Sigmoid colon (tissue), 6 donors: ENCODE measurements at regions not wholly inside any gene's neighbourhood (a gene's known extent, or its start where the extent isn't known, plus 50 kb on each side); places are given as distances from the start of the nearest gene placed in this dataset.

Experiments
- DNase-seq: peaks from one replicate; pipeline ENCODE4 v3.0.0-alpha.2; 2019
- H3K27ac ChIP-seq, 4 donors: fragments of 200-600 bp; sonication (generic); one replicate each; pipeline ENCODE4 v1.5.1; 2016 to 2019; ENCODE audit warnings: mild to moderate bottlenecking in 1 of 4
- H3K27me3 ChIP-seq, 3 donors: fragments of 200-600 bp; sonication (generic); one replicate each; pipeline ENCODE4 v1.5.1; 2019; ENCODE audit warnings: mild to moderate bottlenecking in 1 of 3
- H3K36me3 ChIP-seq, 4 donors: fragments of 200-600 bp; sonication (generic); one replicate each; pipeline ENCODE4 v1.5.1; 2016 to 2019
- H3K4me1 ChIP-seq, 4 donors: fragments of 200-600 bp; sonication (generic); one replicate each; pipeline ENCODE4 v1.5.1; 2017 to 2019
- H3K4me3 ChIP-seq, 4 donors: fragments of 200-600 bp; sonication (generic); one replicate each; pipeline ENCODE4 v1.5.1; 2017 to 2019; ENCODE audit warnings: mild to moderate bottlenecking in 2 of 4, moderate library complexity in 1 of 4
- H3K9me3 ChIP-seq, 4 donors: fragments of 200-600 bp in 3 of 4; sonication (generic) in 3 of 4; one replicate each; pipeline versions ENCODE4 v1.5.1 to v1.6.1; 2013 to 2019
- CTCF ChIP-seq, 4 experiments: fragments of 450-650 bp in 3 of 4; fragments of 200-600 bp in 1 of 4; IDR thresholded peaks; one replicate each; pipeline ENCODE4 v1.5.1; 2016 to 2019; ENCODE audit warnings: antibody characterized with exemption in 4 of 4, mild to moderate bottlenecking in 3 of 4, moderate library complexity in 2 of 4
- EP300 ChIP-seq, 4 donors: sonication (generic); formaldehyde crosslinking; IDR thresholded peaks; one replicate each; pipeline ENCODE4 v1.6.1; 2017; ENCODE audit warnings: antibody characterized with exemption in 4 of 4
- POLR2A ChIP-seq, 2 donors: fragments of 450-650 bp; IDR thresholded peaks; one replicate each; pipeline ENCODE4 v1.6.1; 2016; ENCODE audit warnings: antibody characterized with exemption in 2 of 2, mild to moderate bottlenecking in 2 of 2, moderate library complexity in 2 of 2
- POLR2AphosphoS5 ChIP-seq, 4 donors: sonication (generic); formaldehyde crosslinking; IDR thresholded peaks; one replicate each; pipeline ENCODE4 v1.6.1; 2017; ENCODE audit warnings: antibody characterized with exemption in 4 of 4
- WGBS, 2 donors: extraction: QIAGEN DNeasy Blood & Tissue Kit; methylation state at CpG; one replicate each; pipeline ENCODE4 v1.1.7; 2013; 5-methylcytosine and 5-hydroxymethylcytosine counted together
- intact Hi-C: fragments of 100-400 bp; cut with DNase I; formaldehyde crosslinking; loops from one replicate; pipeline ENCODE4 v1.15.1; 2023
- donor health status: healthy with polysubstance abuse.
- donor health status: healthy.

- Histone ChIP-seq H3K9me3 (no peaks in the 10 kb centered on the region), H3K27ac (no peak overlapping the region), H3K4me3 (no peak overlapping the region), H3K4me1 (no peaks in the 10 kb centered on the region), H3K36me3 (no peaks in the 10 kb centered on the region), H3K27me3 (no peaks in the 10 kb centered on the region)
- TF ChIP-seq CTCF (IDR thresholded peaks at IDR 0.05) (no peak), EP300 (IDR thresholded peaks at IDR 0.05) (no peak), POLR2A (IDR thresholded peaks at IDR 0.05) (no peak), POLR2AphosphoS5 (IDR thresholded peaks at IDR 0.05) (no peak)
- intact Hi-C loops: no loop called here
- DNase-seq: no peak
Observed at GRCh38 chr5:164498438-164498837, 993.0 kb downstream of the MAT2B start.

DNA sequence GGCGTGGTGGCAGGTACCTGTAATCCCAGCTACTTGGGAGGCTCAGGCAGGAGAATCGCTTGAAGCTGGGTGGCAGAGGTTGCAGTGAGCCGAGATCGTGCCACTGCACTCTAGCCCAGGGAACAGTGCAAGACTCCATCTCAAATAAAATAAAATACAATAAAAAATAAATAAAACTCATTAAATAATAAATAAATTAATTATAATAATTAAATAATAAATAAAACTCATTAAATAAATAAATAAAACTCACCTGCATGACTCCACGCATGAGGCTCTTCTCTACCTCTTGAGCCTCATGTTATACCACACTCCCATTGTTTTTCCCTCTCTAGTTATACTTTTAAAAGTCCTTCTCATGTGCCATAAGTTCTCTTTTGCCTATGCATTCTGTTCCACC is 995.4 kb downstream of the MAT2B start:
- Histone ChIP-seq H3K36me3 (no peaks in the 10 kb centered on the region), H3K27me3 (no peaks in the 10 kb centered on the region), H3K4me1 (peaks cover 0 to 6% (median 0%) of the 10 kb centered on the region in 4 donors), H3K9me3 (no peaks in the 10 kb centered on the region), H3K4me3 (no peak overlapping the region), H3K27ac (no peak overlapping the region)
- intact Hi-C loops: loop anchor here (5.0 kb wide), 1 partner anchor 804 kb away; no protein-coding TSS in a partner anchor
- WGBS, 2 donors: 89 to 93% methylated on average over 5 of the region's 5 CpGs
- DNase-seq: no peak
- TF ChIP-seq POLR2AphosphoS5 (IDR thresholded peaks at IDR 0.05) (no peak), EP300 (IDR thresholded peaks at IDR 0.05) (no peak), POLR2A (IDR thresholded peaks at IDR 0.05) (no peak), CTCF (IDR thresholded peaks at IDR 0.05) (no peak)

DNA sequence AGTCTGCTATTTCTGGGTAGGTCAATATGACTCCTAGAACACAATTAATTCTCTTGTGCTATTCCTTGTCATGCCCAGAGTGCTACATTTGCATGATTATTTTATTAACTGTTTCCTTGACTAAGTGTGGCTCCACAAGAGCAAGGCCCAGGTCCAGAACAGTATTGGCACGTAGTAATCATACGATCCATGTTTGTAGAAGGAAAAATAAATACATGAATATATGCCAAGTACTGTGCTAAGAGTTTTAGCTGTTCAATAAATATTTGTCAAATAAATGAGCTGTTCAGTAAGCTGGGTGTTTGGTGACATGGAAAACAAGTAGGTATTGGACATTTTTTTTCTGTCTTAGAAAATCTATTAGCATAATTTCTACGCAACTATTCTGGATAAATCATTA is 995.9 kb downstream of the MAT2B start:
- peaks cover 0 to 6% (median 0%) of the 10 kb centered on the region in 4 donors for H3K4me1 ChIP-seq
- WGBS, 2 donors: 58 to 76% methylated on average over 3 of the region's 3 CpGs
- H3K27ac ChIP-seq: no peak overlapping the region
- no peaks in the 10 kb centered on the region for H3K36me3 ChIP-seq
- intact Hi-C loops: loop anchor here (5.0 kb wide), 1 partner anchor 804 kb away; no protein-coding TSS in a partner anchor
- no peaks in the 10 kb centered on the region for H3K9me3 ChIP-seq
- no peak for TF ChIP-seq POLR2AphosphoS5 (IDR thresholded peaks at IDR 0.05)
- TF ChIP-seq POLR2A (IDR thresholded peaks at IDR 0.05): no peak
- no peak for TF ChIP-seq EP300 (IDR thresholded peaks at IDR 0.05)
- no peak for TF ChIP-seq CTCF (IDR thresholded peaks at IDR 0.05)
- no peak for DNase-seq
- H3K27me3 ChIP-seq: no peaks in the 10 kb centered on the region
- H3K4me3 ChIP-seq: no peak overlapping the region

GRCh38 chr5:164504141-164504772 is 998.8 kb downstream of the MAT2B start:
- peak overlapping the region in 1 of 4 donors; percentile 14 for H3K4me3 ChIP-seq
- no peaks in the 10 kb centered on the region for H3K36me3 ChIP-seq
- DNase-seq: no peak
- 24 to 35% methylated on average over 7 of the region's 7 CpGs for WGBS, 2 donors
- TF ChIP-seq POLR2AphosphoS5 (IDR thresholded peaks at IDR 0.05) (no peak), EP300 (IDR thresholded peaks at IDR 0.05) (no peak), CTCF (IDR thresholded peaks at IDR 0.05) (peak; percentile 14 to 76 (median 64))
- H3K4me1 ChIP-seq: peaks cover 0 to 6% (median 0%) of the 10 kb centered on the region in 4 donors
- H3K9me3 ChIP-seq: no peaks in the 10 kb centered on the region
- H3K27ac ChIP-seq: no peak overlapping the region
- intact Hi-C loops: loop anchor here (2.0 to 5.0 kb wide), 2 partner anchors 807 to 939 kb away; no protein-coding TSS in a partner anchor
- H3K27me3 ChIP-seq: no peaks in the 10 kb centered on the region

GRCh38 chr5:164505791-164506190 is 1000.4 kb downstream of the MAT2B start:
- no peaks in the 10 kb centered on the region for H3K27me3 ChIP-seq
- no peak overlapping the region for H3K4me3 ChIP-seq
- no peaks in the 10 kb centered on the region for H3K36me3 ChIP-seq
- TF ChIP-seq CTCF (IDR thresholded peaks at IDR 0.05): no peak
- H3K9me3 ChIP-seq: no peaks in the 10 kb centered on the region
- H3K4me1 ChIP-seq: peaks cover 0 to 6% (median 0%) of the 10 kb centered on the region in 4 donors
- WGBS, 2 donors: 72 to 79% methylated on average over 4 of the region's 4 CpGs
- H3K27ac ChIP-seq: no peak overlapping the region
- DNase-seq: no peak
- intact Hi-C loops: loop anchor here (2.0 kb wide), 1 partner anchor 941 kb away; no protein-coding TSS in a partner anchor
